IMR-90 (cell line): ENCODE measurements at regions not wholly inside any gene's neighbourhood (a gene's known extent, or its start where the extent isn't known, plus 50 kb on each side); places are given as distances from the start of the nearest gene placed in this dataset.

Experiments
- ATAC-seq: fragments of 200-7000 bp; cut with Tn5 transposase; 2 replicates; pipeline ENCODE4 v1.9.1; 2020; ENCODE audit warnings: low read depth, mild to moderate bottlenecking, moderate library complexity
- BruUV-seq: library from RNA; stranded (reverse); fragments of 400-500 nt; replicated peaks from 2 replicates; lab custom pipeline; 2021; lab: Mats Ljungman, UMichigan
- CTCF ChIA-PET: fragments of 300-600 bp; formaldehyde crosslinking; extraction: SDS; loops from one replicate; lab custom pipeline; 2021; ENCODE audit warnings: antibody characterized with exemption; lab: Yijun Ruan, JAX
- POLR2A ChIA-PET: fragments of 300-600 bp; sonication (Branson Sonifier 250); formaldehyde crosslinking; loops from one replicate; lab custom pipeline; 2022; ENCODE audit warnings: antibody characterized with exemption; ENCODE audit not compliant: unreplicated experiment; lab: Charles Lee
- DNase-seq: peaks from one replicate; pipeline ENCODE4 v3.0.0; 2013
- H2AFZ ChIP-seq: replicated peaks from 2 replicates; pipeline ENCODE3; 2013; ENCODE audit warnings: low read length, mild to moderate bottlenecking; ENCODE audit not compliant: poor library complexity
- H2AK5ac ChIP-seq: 2 replicates; pipeline ENCODE4 v1.6.1; 2013; ENCODE audit warnings: low read depth, low read length, inconsistent platforms
- H2AK9ac ChIP-seq: replicated peaks from 2 replicates; pipeline ENCODE3; 2013; ENCODE audit warnings: mild to moderate bottlenecking, low read depth, low read length, moderate library complexity; ENCODE audit not compliant: poor library complexity
- H2BK120ac ChIP-seq: 2 replicates; pipeline ENCODE4 v1.6.1; 2013; ENCODE audit warnings: low read depth, low read length, inconsistent platforms
- H2BK15ac ChIP-seq: 3 replicates; pipeline ENCODE4 v1.6.1; 2013; ENCODE audit warnings: low read depth, low read length, inconsistent platforms
- H2BK20ac ChIP-seq: 2 replicates; pipeline ENCODE4 v1.6.1; 2013; ENCODE audit warnings: low read depth, mild to moderate bottlenecking, inconsistent platforms, low read length, moderate library complexity
- H2BK5ac ChIP-seq: 2 replicates; pipeline ENCODE4 v1.6.1; 2013; ENCODE audit warnings: mild to moderate bottlenecking, low read depth, low read length, inconsistent platforms; ENCODE audit not compliant: poor library complexity, severe bottlenecking
- H3K14ac ChIP-seq: replicated peaks from 2 replicates; pipeline ENCODE4 v1.6.1; 2013; ENCODE audit warnings: low read depth, low read length, inconsistent platforms
- H3K18ac ChIP-seq: 2 replicates; pipeline ENCODE4 v1.6.1; 2013; ENCODE audit warnings: low read depth, low read length, control low read depth
- H3K23ac ChIP-seq: 2 replicates; pipeline ENCODE4 v1.6.1; 2013; ENCODE audit warnings: low read depth, low read length, inconsistent platforms
- H3K27ac ChIP-seq: 2 replicates; pipeline ENCODE4 v1.5.1; 2013; ENCODE audit warnings: mild to moderate bottlenecking, control low read depth, low read length; ENCODE audit not compliant: insufficient read depth
- H3K27me3 ChIP-seq: 2 replicates; pipeline ENCODE4 v1.6.1; 2013; ENCODE audit warnings: low read length; ENCODE audit not compliant: control insufficient read depth, insufficient read depth
- H3K36me3 ChIP-seq: 2 replicates; pipeline ENCODE4 v1.6.1; 2013; ENCODE audit warnings: low read length, mixed read lengths; ENCODE audit not compliant: control insufficient read depth, insufficient read depth
- H3K4ac ChIP-seq: 2 replicates; pipeline ENCODE4 v1.6.1; 2013; ENCODE audit warnings: low read depth, low read length, inconsistent platforms
- H3K4me1 ChIP-seq: 2 replicates; pipeline ENCODE4 v1.6.1; 2013; ENCODE audit warnings: low read length, mixed read lengths; ENCODE audit not compliant: control insufficient read depth, insufficient read depth
- H3K4me2 ChIP-seq: 2 replicates; pipeline ENCODE4 v1.6.1; 2013; ENCODE audit warnings: low read depth, mild to moderate bottlenecking, control low read depth, low read length, moderate library complexity
- H3K4me3 ChIP-seq: 2 replicates; pipeline ENCODE4 v1.5.1; 2013; ENCODE audit warnings: low read depth, mild to moderate bottlenecking, control low read depth, low read length, moderate library complexity; ENCODE audit not compliant: insufficient read depth
- H3K56ac ChIP-seq: 2 replicates; pipeline ENCODE4 v1.6.1; 2013; ENCODE audit warnings: low read length, inconsistent platforms; ENCODE audit not compliant: insufficient read depth; ENCODE audit errors: extremely low read depth
- H3K79me1 ChIP-seq, 2 experiments: 2 replicates each; pipeline ENCODE4 v1.6.1; 2013; ENCODE audit warnings: low read length in 2 of 2, inconsistent platforms in 1 of 2, low read depth in 1 of 2
- H3K9ac ChIP-seq: 2 replicates; pipeline ENCODE4 v1.6.1; 2013; ENCODE audit warnings: low read depth, low read length, control low read depth
- H3K9me1 ChIP-seq: 2 replicates; pipeline ENCODE4 v1.6.1; 2013; ENCODE audit warnings: low read length, inconsistent platforms; ENCODE audit not compliant: insufficient read depth
- H3K9me3 ChIP-seq: 2 replicates; pipeline ENCODE4 v1.6.1; 2013; ENCODE audit warnings: low read length; ENCODE audit not compliant: control insufficient read depth, insufficient read depth
- H4K20me1 ChIP-seq: 2 replicates; pipeline ENCODE4 v1.6.1; 2013; ENCODE audit warnings: low read length, inconsistent platforms; ENCODE audit not compliant: insufficient read depth
- H4K5ac ChIP-seq: 2 replicates; pipeline ENCODE4 v1.6.1; 2013; ENCODE audit warnings: mild to moderate bottlenecking, low read depth, low read length, control low read depth
- H4K8ac ChIP-seq, 2 experiments: 2 replicates each; pipeline ENCODE4 v1.6.1; 2013; ENCODE audit warnings: low read depth in 2 of 2, low read length in 2 of 2, control low read depth in 1 of 2, inconsistent platforms in 1 of 2
- H4K91ac ChIP-seq: 2 replicates; pipeline ENCODE4 v1.6.1; 2013; ENCODE audit warnings: low read depth, low read length, inconsistent platforms; ENCODE audit not compliant: insufficient read depth
- BHLHE40 ChIP-seq: fragments of 150-350 bp; IDR thresholded peaks from 2 replicates; pipeline ENCODE4 v1.6.1; 2016; ENCODE audit warnings: mild to moderate bottlenecking, low read depth, low read length
- CEBPB ChIP-seq: IDR thresholded peaks from 2 replicates; pipeline ENCODE4 v1.6.1; 2012; ENCODE audit warnings: low read depth, low read length, improper control_type of control experiment
- CHD1 ChIP-seq: IDR thresholded peaks from 2 replicates; pipeline ENCODE4 v1.6.1; 2012; ENCODE audit warnings: low read depth, low read length, improper control_type of control experiment
- FOS ChIP-seq: fragments of 150-350 bp; IDR thresholded peaks from 2 replicates; pipeline ENCODE4 v1.6.1; 2016; ENCODE audit warnings: low read depth, low read length
- MAFK ChIP-seq: IDR thresholded peaks from 2 replicates; pipeline ENCODE4 v1.6.1; 2012; ENCODE audit warnings: low read depth, low read length, improper control_type of control experiment
- MAZ ChIP-seq: IDR thresholded peaks from 2 replicates; pipeline ENCODE4 v1.6.1; 2012; ENCODE audit warnings: low read depth, mild to moderate bottlenecking, low read length, improper control_type of control experiment, moderate library complexity, borderline replicate concordance
- MXI1 ChIP-seq: IDR thresholded peaks from 2 replicates; pipeline ENCODE4 v1.6.1; 2012; ENCODE audit warnings: low read depth, mild to moderate bottlenecking, low read length, moderate library complexity, borderline replicate concordance
- NFE2L2 ChIP-seq: fragments of 150-350 bp; IDR thresholded peaks from 2 replicates; pipeline ENCODE4 v1.6.1; 2016; ENCODE audit warnings: low read depth, mild to moderate bottlenecking, low read length
- POLR2A ChIP-seq: IDR thresholded peaks from 2 replicates; pipeline ENCODE4 v1.6.1; 2012; ENCODE audit warnings: mild to moderate bottlenecking, low read depth, low read length
- RCOR1 ChIP-seq: IDR thresholded peaks from 2 replicates; pipeline ENCODE4 v1.6.1; 2012; ENCODE audit warnings: mild to moderate bottlenecking, low read length, improper control_type of control experiment; ENCODE audit not compliant: insufficient replicate concordance
- RFX5 ChIP-seq: IDR thresholded peaks from 2 replicates; pipeline ENCODE4 v1.8.0; 2012; ENCODE audit warnings: low read depth, mild to moderate bottlenecking, low read length, moderate library complexity
- SMC3 ChIP-seq: fragments of 150-350 bp; IDR thresholded peaks from 2 replicates; pipeline ENCODE4 v1.6.1; 2016; ENCODE audit warnings: low read depth, mild to moderate bottlenecking, antibody characterized with exemption, low read length, moderate library complexity
- WGBS, 2 experiments: methylation state at CpG; one replicate each; pipeline versions ENCODE4 v1.1.5 to v1.1.7; 2013; ENCODE audit warnings: missing lambda C conversion rate in 2 of 2; ENCODE audit not compliant: insufficient read length in 1 of 2; ENCODE audit errors: extremely low coverage in 2 of 2; 5-methylcytosine and 5-hydroxymethylcytosine counted together
- dilution Hi-C: fragments of 300-500 bp; cut with HindIII; formaldehyde crosslinking; loops from one replicate; pipeline ENCODE4 v1.14.3; 2018; ENCODE audit warnings: low sequenced_read_pairs; ENCODE audit not compliant: unreplicated experiment
- in situ Hi-C: fragments of 300-500 bp; cut with MboI; formaldehyde crosslinking; loops from 3 replicates; pipeline ENCODE4 v1.14.3; 2019; ENCODE audit warnings: low sequenced_read_pairs, inconsistent platforms, mixed read lengths
- intact Hi-C: fragments of 100-400 bp; cut with micrococcal nuclease; formaldehyde crosslinking; loops from 2 replicates; pipeline ENCODE4 v1.10.0; 2022
- TF ChIP-seq, protein P1 (sequence below): fragments of 150-350 bp; IDR thresholded peaks from 2 replicates; pipeline ENCODE4 v1.6.1; 2016; ENCODE audit warnings: low read depth, mild to moderate bottlenecking, low read length, moderate library complexity, borderline replicate concordance
- TF ChIP-seq, protein P2 (sequence below): fragments of 150-350 bp; IDR thresholded peaks from 2 replicates; pipeline ENCODE4 v1.6.1; 2017; ENCODE audit warnings: mild to moderate bottlenecking, antibody characterized with exemption, low read length, low read depth
- TF ChIP-seq, protein P3 (sequence below): conservative IDR thresholded peaks from 2 replicates; pipeline ENCODE4 v1.5.1; 2012; ENCODE audit warnings: mild to moderate bottlenecking, low read depth, low read length, improper control_type of control experiment

DNA sequence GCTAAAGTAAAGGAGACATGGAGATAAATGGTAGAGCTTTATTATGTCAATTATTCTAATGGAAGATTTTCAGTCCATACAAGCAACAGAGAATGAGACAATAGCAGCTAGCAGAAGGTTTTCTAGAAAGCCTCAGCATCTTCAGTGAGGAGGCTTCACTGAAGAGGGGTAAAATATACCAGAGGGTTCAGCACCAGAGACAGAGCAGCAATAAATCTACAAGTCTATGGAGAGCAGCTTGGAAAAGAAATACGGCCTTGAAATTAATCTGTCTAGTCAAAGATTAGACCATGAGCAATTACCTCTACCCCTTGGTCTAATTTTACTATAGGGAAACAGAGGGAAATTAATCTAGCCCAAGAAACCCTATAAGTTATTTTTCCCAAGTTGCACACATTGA is 185.7 kb upstream of the CRIM1 start:
- H3K79me1 ChIP-seq, result no peaks in the 10 kb centered on the region
- H3K4me1 ChIP-seq, result no peaks in the 10 kb centered on the region
- no TSS peak for BruUV-seq
- H3K9me3 ChIP-seq, result no peaks in the 10 kb centered on the region
- no peak overlapping the region for H3K18ac ChIP-seq
- no peak overlapping the region for H3K56ac ChIP-seq
- intact Hi-C loops, result no loop called here
- no peak overlapping the region for H3K23ac ChIP-seq
- no peak overlapping the region for H2AFZ ChIP-seq
- H3K4ac ChIP-seq, result no peak overlapping the region
- H2AK9ac ChIP-seq, result no peak overlapping the region
- no peak overlapping the region for H3K4me2 ChIP-seq
- ATAC-seq, result no peak
- H2BK15ac ChIP-seq, result no peak overlapping the region
- POLR2A ChIA-PET, result no interaction called here
- H2BK120ac ChIP-seq, result no peak overlapping the region
- H3K36me3 ChIP-seq, result no peaks in the 10 kb centered on the region
- in situ Hi-C loops, result no loop called here
- no peaks in the 10 kb centered on the region for H3K9me1 ChIP-seq
- no peak overlapping the region for H2BK5ac ChIP-seq
- no peak overlapping the region for H3K27ac ChIP-seq
- no peak overlapping the region for H2AK5ac ChIP-seq
- H4K91ac ChIP-seq, result no peak overlapping the region
- no peak overlapping the region for H3K4me3 ChIP-seq
- H4K20me1 ChIP-seq, result no peaks in the 10 kb centered on the region
- no peak overlapping the region for H2BK20ac ChIP-seq
- WGBS, 2 experiments, result no CpG with 5 or more reads among the region's 1 CpG
- no peaks in the 10 kb centered on the region for H3K27me3 ChIP-seq
- dilution Hi-C loops, result no loop called here
- DNase-seq, result no peak
- no peak overlapping the region for H3K14ac ChIP-seq
- no peak overlapping the region for H3K9ac ChIP-seq
- H4K8ac ChIP-seq, result no peak overlapping the region
- no peak overlapping the region for H4K5ac ChIP-seq
- TF ChIP-seq CEBPB (no peak), RCOR1 (no peak), SMC3 (no peak), FOS (no peak), NFE2L2 (no peak), POLR2A (no peak), CHD1 (no peak), MAZ (no peak), MXI1 (no peak), MAFK (no peak), BHLHE40 (no peak), RFX5 (no peak)
- TF ChIP-seq, protein P1, sequence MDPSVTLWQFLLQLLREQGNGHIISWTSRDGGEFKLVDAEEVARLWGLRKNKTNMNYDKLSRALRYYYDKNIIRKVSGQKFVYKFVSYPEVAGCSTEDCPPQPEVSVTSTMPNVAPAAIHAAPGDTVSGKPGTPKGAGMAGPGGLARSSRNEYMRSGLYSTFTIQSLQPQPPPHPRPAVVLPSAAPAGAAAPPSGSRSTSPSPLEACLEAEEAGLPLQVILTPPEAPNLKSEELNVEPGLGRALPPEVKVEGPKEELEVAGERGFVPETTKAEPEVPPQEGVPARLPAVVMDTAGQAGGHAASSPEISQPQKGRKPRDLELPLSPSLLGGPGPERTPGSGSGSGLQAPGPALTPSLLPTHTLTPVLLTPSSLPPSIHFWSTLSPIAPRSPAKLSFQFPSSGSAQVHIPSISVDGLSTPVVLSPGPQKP, result no peak
- TF ChIP-seq, protein P2, sequence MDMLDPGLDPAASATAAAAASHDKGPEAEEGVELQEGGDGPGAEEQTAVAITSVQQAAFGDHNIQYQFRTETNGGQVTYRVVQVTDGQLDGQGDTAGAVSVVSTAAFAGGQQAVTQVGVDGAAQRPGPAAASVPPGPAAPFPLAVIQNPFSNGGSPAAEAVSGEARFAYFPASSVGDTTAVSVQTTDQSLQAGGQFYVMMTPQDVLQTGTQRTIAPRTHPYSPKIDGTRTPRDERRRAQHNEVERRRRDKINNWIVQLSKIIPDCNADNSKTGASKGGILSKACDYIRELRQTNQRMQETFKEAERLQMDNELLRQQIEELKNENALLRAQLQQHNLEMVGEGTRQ, result no peak
- TF ChIP-seq, protein P3, sequence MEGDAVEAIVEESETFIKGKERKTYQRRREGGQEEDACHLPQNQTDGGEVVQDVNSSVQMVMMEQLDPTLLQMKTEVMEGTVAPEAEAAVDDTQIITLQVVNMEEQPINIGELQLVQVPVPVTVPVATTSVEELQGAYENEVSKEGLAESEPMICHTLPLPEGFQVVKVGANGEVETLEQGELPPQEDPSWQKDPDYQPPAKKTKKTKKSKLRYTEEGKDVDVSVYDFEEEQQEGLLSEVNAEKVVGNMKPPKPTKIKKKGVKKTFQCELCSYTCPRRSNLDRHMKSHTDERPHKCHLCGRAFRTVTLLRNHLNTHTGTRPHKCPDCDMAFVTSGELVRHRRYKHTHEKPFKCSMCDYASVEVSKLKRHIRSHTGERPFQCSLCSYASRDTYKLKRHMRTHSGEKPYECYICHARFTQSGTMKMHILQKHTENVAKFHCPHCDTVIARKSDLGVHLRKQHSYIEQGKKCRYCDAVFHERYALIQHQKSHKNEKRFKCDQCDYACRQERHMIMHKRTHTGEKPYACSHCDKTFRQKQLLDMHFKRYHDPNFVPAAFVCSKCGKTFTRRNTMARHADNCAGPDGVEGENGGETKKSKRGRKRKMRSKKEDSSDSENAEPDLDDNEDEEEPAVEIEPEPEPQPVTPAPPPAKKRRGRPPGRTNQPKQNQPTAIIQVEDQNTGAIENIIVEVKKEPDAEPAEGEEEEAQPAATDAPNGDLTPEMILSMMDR, result no peak
- CTCF ChIA-PET, result no interaction called here
